ENCODE measurements at regions not wholly inside any gene's neighbourhood (a gene's known extent, or its start where the extent isn't known, plus 50 kb on each side); places are given as distances from the start of the nearest gene placed in this dataset.

- TF ChIP-seq EZH2 (IDR thresholded peaks at IDR 0.05; ENCODE audit: low read depth, low read length, severe bottlenecking): no peak
- no peak for TF ChIP-seq MAX (IDR thresholded peaks at IDR 0.05)
- no peak for TF ChIP-seq SP1 (IDR thresholded peaks at IDR 0.05; ENCODE audit: low read depth, low read length)
- TF ChIP-seq, protein P1, sequence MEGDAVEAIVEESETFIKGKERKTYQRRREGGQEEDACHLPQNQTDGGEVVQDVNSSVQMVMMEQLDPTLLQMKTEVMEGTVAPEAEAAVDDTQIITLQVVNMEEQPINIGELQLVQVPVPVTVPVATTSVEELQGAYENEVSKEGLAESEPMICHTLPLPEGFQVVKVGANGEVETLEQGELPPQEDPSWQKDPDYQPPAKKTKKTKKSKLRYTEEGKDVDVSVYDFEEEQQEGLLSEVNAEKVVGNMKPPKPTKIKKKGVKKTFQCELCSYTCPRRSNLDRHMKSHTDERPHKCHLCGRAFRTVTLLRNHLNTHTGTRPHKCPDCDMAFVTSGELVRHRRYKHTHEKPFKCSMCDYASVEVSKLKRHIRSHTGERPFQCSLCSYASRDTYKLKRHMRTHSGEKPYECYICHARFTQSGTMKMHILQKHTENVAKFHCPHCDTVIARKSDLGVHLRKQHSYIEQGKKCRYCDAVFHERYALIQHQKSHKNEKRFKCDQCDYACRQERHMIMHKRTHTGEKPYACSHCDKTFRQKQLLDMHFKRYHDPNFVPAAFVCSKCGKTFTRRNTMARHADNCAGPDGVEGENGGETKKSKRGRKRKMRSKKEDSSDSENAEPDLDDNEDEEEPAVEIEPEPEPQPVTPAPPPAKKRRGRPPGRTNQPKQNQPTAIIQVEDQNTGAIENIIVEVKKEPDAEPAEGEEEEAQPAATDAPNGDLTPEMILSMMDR (IDR thresholded peaks at IDR 0.05; ENCODE audit: control extremely low read depth in 1 of 3, insufficient read depth in 1 of 3, low read depth in 1 of 3, low read length in 3 of 3): no peak
- no peak for TF ChIP-seq CEBPB (IDR thresholded peaks at IDR 0.05; ENCODE audit: low read depth, low read length)
Measured at GRCh38 chr1:18015719-18016118, 91.9 kb upstream of the IGSF21 start.
